ACC112 (cell line): ENCODE measurements at regions not wholly inside any gene's neighbourhood (a gene's known extent, or its start where the extent isn't known, plus 50 kb on each side); places are given as distances from the start of the nearest gene placed in this dataset.
"Not testable (repeated sequence)": the region's sequence is repeated elsewhere in the genome, so short reads cannot be mapped to it uniquely, and the experiment has no call there.

ENCODE experiments used
- H2AFZ ChIP-seq: fragments of 200-600 bp; sonication (generic); one replicate; pipeline ENCODE4 v1.6.0; 2017; ENCODE audit warnings: antibody characterized with exemption, low read length; ENCODE audit not compliant: unreplicated experiment
- H3K27ac ChIP-seq: fragments of 200-600 bp; sonication (generic); 2 replicates; pipeline ENCODE4 v1.5.1; 2014; ENCODE audit warnings: low read depth, mild to moderate bottlenecking, antibody characterized with exemption, low read length, moderate library complexity
- H3K27me3 ChIP-seq: fragments of 200-600 bp; sonication (generic); 2 replicates; pipeline ENCODE4 v1.6.1; 2014; ENCODE audit warnings: mild to moderate bottlenecking, antibody characterized with exemption, low read length, moderate library complexity, mixed read lengths; ENCODE audit not compliant: insufficient read depth
- H3K36me3 ChIP-seq: fragments of 200-600 bp; sonication (generic); 2 replicates; pipeline ENCODE4 v1.6.1; 2016; ENCODE audit warnings: mild to moderate bottlenecking, antibody characterized with exemption, low read length, moderate library complexity, mixed read lengths; ENCODE audit not compliant: insufficient read depth
- H3K4me1 ChIP-seq: fragments of 200-600 bp; sonication (generic); one replicate; pipeline ENCODE4 v1.6.1; 2016; ENCODE audit warnings: low read length, mixed read lengths; ENCODE audit not compliant: insufficient read depth, unreplicated experiment, control insufficient read depth
- H3K4me3 ChIP-seq: fragments of 200-600 bp; sonication (generic); 2 replicates; pipeline ENCODE4 v1.5.1; 2014; ENCODE audit warnings: mild to moderate bottlenecking, low read depth, low read length
- H3K79me2 ChIP-seq: fragments of 200-600 bp; sonication (generic); one replicate; pipeline ENCODE4 v1.6.0; 2016; ENCODE audit warnings: low read length; ENCODE audit not compliant: control insufficient read depth, unreplicated experiment, insufficient read depth

DNA sequence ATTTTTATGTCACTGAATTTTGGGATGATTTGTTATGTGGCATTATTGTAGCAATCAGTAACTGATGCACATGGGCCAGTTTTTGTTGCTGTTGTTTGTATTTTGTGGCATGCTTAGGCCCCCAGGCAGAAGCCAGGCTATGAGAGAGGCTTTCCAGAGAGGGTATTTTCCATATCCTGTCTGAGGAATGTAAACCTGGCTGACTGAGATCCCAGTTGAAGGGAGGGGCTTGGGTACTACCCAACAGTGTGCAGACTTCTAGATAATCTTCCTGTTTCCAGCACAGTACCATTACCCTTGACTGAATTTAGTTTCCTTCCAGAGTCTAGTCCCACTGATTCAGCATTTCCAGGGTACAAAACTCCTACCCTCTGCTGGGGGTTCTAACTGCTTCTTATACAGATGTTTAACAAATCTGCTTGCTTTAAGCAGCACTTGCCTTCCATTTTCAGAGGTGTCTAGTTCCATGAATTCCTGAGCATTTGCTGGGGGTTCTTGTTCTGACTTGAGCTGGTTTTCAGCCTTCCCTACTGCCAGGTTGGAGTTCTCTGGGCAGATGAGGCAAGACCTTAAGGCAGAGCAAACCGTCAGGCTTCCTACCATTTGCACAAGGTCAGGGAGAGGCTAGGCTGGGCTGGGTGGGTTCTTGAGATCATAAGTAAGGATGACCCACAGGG is 104.7 kb upstream of the EGFL6 start:
- Histone ChIP-seq H3K36me3 (peaks cover 3% of the 10 kb centered on the region; the same call in 1 of the 2 replicates), H3K79me2 (no peaks in the 10 kb centered on the region), H3K4me3 (no peak overlapping the region), H3K4me1 (peaks cover 25% of the 10 kb centered on the region), H3K27ac (peak overlapping the region; percentile 91), H2AFZ (peak overlapping the region; percentile 17), H3K27me3 (no peaks in the 10 kb centered on the region)

DNA sequence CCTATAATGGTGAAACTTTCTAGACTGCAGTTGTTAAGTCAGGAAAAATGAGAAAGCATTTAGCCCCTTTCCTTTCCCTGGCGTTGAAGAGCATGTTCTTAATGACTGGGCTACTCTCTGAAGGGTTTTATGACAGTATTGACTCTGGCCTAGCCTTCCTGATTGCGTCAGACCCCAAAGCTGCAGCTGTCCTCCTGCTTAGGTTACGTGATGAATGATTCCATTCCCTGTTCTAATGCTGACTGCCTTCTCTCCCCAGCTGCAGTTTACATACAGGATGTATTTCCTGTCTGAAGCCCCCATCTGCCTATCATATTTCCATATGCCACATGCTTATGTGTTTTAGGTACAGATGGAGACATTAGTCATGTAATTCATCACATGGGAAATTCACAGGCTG is 105.8 kb upstream of the EGFL6 start:
- H3K36me3 ChIP-seq = peaks cover 3% of the 10 kb centered on the region; the same call in 1 of the 2 replicates
- no peak overlapping the region for H2AFZ ChIP-seq
- H3K27ac ChIP-seq = peak overlapping the region; percentile 91
- no peak overlapping the region for H3K4me3 ChIP-seq
- no peaks in the 10 kb centered on the region for H3K79me2 ChIP-seq
- peaks cover 24% of the 10 kb centered on the region for H3K4me1 ChIP-seq
- H3K27me3 ChIP-seq = no peaks in the 10 kb centered on the region

DNA sequence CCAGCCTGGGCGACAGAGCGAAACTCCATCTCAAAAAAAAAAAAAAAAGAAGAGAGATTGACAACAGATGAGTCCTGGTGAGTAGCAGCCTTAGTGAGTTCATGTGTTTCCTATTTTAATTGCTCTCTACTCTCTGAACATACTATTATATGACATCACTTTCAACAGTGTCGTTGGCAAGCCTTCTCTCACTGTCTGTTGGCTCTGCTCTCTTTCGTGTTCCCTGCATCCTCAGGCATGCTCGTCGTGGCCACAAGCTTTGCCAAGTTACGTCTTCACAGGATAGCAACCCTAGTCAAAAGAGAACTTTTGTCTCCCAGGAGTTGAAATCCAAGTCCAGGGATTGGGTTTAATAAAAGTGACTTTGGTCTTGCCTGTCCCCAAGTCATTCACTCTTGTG is 117.1 kb upstream of the EGFL6 start:
- Histone ChIP-seq H3K4me3 (no peak overlapping the region), H3K27ac (no peak overlapping the region), H3K36me3 (no peaks in the 10 kb centered on the region), H3K79me2 (no peaks in the 10 kb centered on the region), H3K27me3 (no peaks in the 10 kb centered on the region), H2AFZ (no peak overlapping the region), H3K4me1 (no peaks in the 10 kb centered on the region)

GRCh38 chrX:13449441-13449840 is 120.0 kb upstream of the EGFL6 start:
- no peaks in the 10 kb centered on the region for H3K79me2 ChIP-seq
- no peak overlapping the region for H3K27ac ChIP-seq
- H2AFZ ChIP-seq = no peak overlapping the region
- no peaks in the 10 kb centered on the region for H3K27me3 ChIP-seq
- no peaks in the 10 kb centered on the region for H3K4me1 ChIP-seq
- no peak overlapping the region for H3K4me3 ChIP-seq
- no peaks in the 10 kb centered on the region for H3K36me3 ChIP-seq

GRCh38 chrX:13448941-13449340 is 120.5 kb upstream of the EGFL6 start:
- H3K4me3 ChIP-seq = no peak overlapping the region
- no peaks in the 10 kb centered on the region for H3K79me2 ChIP-seq
- H3K27me3 ChIP-seq = no peaks in the 10 kb centered on the region
- H3K4me1 ChIP-seq = no peaks in the 10 kb centered on the region
- H2AFZ ChIP-seq = no peak overlapping the region
- no peaks in the 10 kb centered on the region for H3K36me3 ChIP-seq
- H3K27ac ChIP-seq = no peak overlapping the region

- not testable (repeated sequence) for H3K4me3 ChIP-seq, H2AFZ ChIP-seq, H3K27ac ChIP-seq, H3K36me3 ChIP-seq, H3K27me3 ChIP-seq, H3K79me2 ChIP-seq, H3K4me1 ChIP-seq
These were observed 121.8 kb upstream of the ATXN3L start for GRCh38 chrX:13441608-13442007.

- H3K79me2 ChIP-seq = no peaks in the 10 kb centered on the region
- H2AFZ ChIP-seq = no peak overlapping the region
- H3K27me3 ChIP-seq = no peaks in the 10 kb centered on the region
- no peaks in the 10 kb centered on the region for H3K36me3 ChIP-seq
- H3K4me3 ChIP-seq = no peak overlapping the region
- no peaks in the 10 kb centered on the region for H3K4me1 ChIP-seq
- no peak overlapping the region for H3K27ac ChIP-seq
These were observed 120.3 kb upstream of the ATXN3L start for GRCh38 chrX:13440176-13440575.

DNA sequence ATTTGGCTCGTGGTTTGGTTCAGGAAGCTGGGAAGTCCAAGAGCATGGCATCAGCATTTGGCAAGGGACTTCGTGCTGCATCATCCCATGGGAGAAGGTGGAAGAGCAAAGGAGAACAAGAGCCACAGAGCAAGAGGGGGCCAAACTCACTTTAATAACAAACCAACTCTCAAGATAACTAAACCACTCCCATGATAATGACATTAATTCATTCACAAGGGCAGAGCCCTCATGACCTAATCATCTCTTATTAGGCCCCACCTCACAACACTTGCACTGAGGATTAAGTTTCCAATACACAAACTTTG is 113.4 kb upstream of the ATXN3L start:
- no peaks in the 10 kb centered on the region for H3K79me2 ChIP-seq
- H2AFZ ChIP-seq = peak overlapping the region; percentile 57
- H3K27me3 ChIP-seq = no peaks in the 10 kb centered on the region
- H3K4me1 ChIP-seq = peaks cover 57% of the 10 kb centered on the region
- H3K4me3 ChIP-seq = peak overlapping the region; percentile 47
- H3K36me3 ChIP-seq = no peaks in the 10 kb centered on the region
- peak overlapping the region; percentile 100 for H3K27ac ChIP-seq

DNA sequence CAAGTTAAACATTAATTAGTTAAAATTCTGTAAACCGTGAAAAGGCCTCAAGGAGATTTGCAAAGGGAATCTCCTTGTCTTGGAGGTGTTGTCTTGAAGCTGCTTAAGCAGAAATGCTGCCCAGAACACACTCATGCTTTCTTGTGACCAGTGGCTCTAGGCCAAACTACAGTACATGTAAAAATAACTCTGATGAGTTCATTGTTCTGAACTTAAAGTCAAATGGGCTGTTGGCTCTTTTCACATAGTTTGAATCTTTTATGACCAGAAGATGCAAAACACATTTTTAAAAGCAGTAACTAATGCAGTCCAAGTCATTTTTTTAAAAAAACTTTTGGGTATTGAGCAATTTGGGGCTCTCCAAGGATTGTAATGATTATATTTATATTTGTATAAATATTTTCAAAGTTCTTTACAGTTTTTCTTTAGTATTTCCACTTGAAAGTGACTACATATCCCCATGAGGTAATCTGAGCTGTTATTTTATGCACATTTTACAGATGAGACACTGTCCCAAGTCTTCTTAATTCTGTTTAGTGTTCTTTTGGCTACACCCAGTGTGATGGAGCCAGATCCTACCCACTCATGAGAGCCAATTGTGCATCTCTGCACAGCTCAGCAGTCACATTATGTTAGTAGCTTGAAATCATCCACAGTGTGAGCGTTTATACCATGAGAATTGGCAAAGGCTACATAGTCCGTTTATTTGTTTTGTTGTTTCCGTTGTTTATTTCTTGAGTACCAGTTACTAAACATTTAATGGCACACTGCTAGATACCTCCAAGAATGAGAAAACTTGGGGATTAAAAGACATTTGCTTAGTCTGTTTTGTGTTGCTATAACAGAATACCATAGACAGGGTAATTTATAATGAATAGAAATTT is 112.8 kb upstream of the ATXN3L start:
- Histone ChIP-seq H3K79me2 (no peaks in the 10 kb centered on the region), H3K27me3 (no peaks in the 10 kb centered on the region), H3K4me1 (peaks cover 63% of the 10 kb centered on the region), H3K4me3 (peak overlapping the region; percentile 47), H3K27ac (peak overlapping the region; percentile 100), H2AFZ (peak overlapping the region; percentile 73), H3K36me3 (no peaks in the 10 kb centered on the region)

DNA sequence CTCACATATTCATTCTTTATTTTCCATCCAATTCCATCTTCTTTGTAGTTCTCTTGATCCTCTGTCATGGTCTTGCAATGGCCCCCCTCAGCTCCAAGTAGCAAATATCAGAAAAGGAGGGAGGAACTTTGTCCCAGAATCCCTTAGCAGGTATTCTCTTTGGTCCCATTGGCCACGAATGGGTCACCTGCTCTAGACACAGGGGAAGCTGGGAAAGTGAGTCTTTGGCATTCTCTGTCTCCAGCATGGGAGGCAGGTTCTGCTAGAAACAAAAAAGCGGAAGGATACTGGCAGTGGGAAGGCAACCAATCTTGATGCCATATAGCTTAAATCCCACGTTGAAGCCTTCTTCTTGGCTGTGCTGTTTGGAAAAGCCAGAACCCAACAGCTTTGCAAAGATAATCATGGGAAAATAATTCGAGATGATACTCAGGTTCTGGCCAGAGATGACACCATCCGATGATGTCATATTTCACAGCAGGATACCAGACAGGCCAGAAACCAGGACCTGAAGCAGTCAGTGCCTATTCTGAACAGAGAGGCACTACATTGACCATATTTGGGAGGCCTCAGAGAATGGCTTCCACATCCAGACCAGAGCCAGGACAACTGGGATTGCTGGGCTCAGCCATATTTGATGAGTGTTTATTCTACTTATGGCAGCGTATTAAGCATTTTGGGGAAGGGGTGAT is 110.4 kb upstream of the ATXN3L start:
- Histone ChIP-seq H2AFZ (no peak overlapping the region), H3K27ac (peak overlapping the region; percentile 100), H3K4me1 (peaks cover 72% of the 10 kb centered on the region), H3K79me2 (no peaks in the 10 kb centered on the region), H3K27me3 (no peaks in the 10 kb centered on the region), H3K36me3 (no peaks in the 10 kb centered on the region), H3K4me3 (no peak overlapping the region)
